A172 (cell line): ENCODE measurements at regions not wholly inside any gene's neighbourhood (a gene's known extent, or its start where the extent isn't known, plus 50 kb on each side); places are given as distances from the start of the nearest gene placed in this dataset.
A peak's percentile ranks its signal among the peaks of the same experiment; 100 is the strongest.

Experiments
- DNase-seq: peaks from one replicate; pipeline ENCODE4 v3.0.0-alpha.2; 2015; ENCODE audit warnings: low spot score

- DNase-seq: no peak
These were observed 171.6 kb upstream of the ZNF507 start for GRCh38 chr19:32173836-32174235.

GRCh38 chr19:32174386-32175113 lies 170.9 kb upstream of the ZNF507 start:
- DNase-seq: no peak

DNA sequence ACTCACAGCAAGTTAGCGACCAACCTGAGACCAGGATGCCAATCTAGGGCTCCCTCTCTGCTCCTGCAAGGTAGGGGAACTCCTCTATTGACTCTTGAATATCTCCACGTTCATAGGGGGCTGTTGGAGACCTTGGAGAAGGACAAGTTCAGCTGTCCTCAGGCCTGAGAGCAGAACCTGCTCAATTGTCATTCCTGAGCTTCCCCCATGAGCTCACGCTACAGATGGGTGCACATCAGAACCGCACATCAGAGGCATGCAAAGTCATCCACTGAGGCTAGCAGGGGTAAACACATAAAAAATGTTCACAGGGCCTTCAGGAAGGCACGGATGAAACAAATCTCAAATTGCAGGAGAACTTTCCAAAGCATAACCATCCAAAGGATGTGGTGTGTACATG lies 168.8 kb upstream of the ZNF507 start:
- DNase-seq: no peak

GRCh38 chr19:32177686-32178085 lies 167.7 kb upstream of the ZNF507 start:
- DNase-seq: no peak

DNA sequence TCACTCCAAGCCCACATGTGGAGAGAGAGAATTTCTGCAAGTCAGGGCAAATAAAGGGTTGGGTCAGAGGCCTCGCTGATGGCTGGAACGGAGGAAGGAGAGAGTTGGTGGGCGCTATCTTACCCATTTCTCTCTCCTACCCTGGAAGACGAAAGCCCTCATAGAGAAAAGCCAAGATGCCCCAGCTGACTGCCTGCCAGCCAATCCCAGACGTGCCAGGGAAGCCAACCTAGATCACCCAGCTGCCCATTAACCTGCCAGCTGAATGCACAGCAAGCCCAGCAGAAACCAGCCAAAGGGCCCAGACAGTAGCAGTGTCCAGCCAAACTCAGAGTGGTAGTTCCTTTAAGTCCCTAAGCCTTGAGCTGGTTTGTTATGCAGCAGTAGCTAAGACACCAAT lies 167.0 kb upstream of the ZNF507 start:
- DNase-seq: no peak

DNA sequence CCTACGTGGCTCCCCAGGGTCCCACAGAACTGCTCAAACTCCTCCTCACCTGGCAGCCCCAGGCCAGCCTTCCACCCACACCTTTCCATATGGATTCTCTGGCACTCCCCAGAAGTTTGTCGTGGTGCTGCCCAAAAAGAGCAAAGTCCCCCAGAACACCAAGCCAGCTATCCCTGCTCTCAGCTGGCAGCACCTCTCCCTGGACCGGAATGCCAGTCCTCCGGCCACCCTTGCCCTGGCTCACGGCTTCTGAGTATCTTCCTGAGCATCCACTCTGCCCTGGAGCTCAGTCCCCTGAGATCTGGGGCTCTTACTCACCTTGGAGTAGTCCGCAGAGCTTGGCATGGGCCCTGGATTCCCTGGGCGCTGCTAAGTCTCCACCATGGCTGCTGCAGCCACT lies 166.5 kb upstream of the ZNF507 start:
- no peak for DNase-seq

GRCh38 chr19:32181216-32181920 lies 164.0 kb upstream of the ZNF507 start:
- DNase-seq: no peak

DNA sequence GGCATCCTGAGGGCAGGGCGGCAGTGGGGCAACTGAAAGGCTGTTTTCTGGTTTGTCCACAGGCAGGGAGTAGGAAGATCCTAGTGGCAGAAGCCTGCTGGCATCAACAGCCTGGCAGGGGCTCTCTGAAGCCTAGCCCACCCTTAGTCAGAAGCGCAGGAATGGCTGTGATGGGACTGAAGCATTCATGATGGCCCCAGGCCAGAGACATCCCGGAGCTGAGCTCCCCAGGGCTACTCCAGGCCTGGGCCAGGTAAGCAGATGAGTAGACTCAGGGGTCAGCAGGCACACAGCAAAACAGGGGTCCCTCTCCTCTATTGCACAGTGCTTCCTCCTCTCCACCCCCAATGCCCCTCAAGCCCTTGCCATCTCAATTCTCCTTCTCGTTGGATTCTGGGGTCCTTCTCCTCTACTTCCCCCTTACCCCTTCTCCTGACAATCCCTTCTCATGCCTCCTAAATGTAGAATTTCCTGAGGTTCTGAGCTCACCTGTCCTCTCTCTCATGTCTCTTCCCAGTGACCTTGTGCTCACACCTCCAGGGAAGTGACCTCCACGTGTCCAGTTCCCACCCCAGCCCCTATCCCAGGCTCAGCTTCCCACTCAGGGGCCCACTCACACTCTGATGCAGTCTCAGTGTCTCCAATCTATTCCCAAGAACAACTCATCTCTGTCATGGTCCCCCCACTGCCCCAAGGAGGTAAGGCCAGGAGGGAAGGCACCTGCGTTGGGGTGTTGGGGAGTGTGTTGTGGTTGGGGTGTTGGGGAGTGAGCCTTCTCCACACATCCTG lies 158.7 kb upstream of the ZNF507 start:
- DNase-seq: no peak

DNA sequence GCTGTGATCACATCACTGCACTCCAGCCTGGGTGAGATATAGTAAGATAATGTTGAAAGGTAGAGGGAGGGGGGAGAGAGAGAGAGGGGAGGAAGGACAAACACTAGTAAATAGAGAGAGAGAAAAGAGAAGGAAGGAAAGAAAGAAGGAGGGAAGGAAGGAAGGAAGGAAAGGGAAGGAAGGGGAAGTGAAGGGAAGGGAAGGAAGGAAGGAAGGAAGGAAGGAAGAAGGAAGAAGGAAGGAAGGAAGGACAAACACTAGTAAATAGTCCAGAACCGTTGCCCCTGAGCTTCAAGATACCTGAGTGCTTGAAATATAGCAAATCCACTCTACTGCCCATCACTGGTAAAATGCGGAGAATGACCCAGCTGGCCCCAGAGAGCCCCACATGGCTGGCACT lies 156.5 kb upstream of the ZNF507 start:
- DNase-seq: no peak

DNA sequence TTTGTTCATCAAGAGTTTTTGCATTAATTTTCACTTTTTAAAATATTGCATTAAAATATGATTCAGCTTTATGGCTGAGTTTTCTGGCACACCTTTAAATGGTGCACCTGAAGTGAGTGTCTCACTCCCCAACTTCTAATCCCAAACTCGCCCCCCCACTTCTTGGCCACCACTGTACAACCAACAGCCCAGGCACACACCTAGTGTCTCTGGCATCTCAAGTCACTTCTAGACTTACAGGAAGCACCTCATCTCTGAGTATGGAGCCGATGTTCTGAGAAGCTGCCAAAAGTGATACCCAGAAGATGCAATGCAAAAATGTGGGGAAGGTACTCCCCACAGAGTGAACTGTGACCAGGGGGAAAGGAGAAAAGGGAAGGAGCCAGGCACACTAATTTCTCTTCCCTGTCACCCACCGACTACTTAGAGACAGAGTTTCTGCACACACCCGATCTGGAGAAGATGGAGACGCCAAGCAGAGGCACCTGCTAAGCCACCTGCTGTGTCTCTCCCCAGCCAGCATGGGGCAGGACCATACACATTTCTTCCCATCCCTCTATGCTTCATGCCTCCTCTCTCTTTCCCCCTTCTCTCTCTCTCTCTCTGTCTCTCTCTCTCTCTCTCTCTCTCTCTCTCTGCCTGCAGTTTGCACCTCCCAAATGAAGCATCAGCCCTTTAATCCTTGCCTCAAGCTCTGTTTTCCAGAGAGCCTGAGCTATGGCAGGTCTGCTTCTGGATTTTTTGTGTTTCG lies 155.3 kb upstream of the ZNF507 start:
- DNase-seq: no peak

DNA sequence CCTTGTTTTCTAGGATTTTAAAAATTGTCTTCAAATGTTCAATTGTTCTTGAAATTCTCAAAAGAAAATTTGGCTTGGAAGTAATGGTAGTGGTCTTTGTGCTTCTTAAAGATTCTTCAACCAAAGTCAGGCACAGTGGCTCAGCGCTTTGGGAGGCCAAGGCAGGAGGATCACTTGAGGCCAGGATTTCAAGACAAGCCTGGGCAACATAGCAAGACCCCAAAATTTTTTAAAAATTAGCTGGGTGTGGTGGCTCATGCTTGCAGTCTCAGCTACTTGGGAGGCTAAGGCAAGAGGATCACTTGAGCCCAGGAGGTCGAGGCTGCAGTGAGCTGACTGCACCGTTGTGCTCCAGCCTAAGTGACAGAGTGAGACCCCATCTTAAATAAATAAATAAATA lies 153.5 kb upstream of the ZNF507 start:
- DNase-seq: no peak

DNA sequence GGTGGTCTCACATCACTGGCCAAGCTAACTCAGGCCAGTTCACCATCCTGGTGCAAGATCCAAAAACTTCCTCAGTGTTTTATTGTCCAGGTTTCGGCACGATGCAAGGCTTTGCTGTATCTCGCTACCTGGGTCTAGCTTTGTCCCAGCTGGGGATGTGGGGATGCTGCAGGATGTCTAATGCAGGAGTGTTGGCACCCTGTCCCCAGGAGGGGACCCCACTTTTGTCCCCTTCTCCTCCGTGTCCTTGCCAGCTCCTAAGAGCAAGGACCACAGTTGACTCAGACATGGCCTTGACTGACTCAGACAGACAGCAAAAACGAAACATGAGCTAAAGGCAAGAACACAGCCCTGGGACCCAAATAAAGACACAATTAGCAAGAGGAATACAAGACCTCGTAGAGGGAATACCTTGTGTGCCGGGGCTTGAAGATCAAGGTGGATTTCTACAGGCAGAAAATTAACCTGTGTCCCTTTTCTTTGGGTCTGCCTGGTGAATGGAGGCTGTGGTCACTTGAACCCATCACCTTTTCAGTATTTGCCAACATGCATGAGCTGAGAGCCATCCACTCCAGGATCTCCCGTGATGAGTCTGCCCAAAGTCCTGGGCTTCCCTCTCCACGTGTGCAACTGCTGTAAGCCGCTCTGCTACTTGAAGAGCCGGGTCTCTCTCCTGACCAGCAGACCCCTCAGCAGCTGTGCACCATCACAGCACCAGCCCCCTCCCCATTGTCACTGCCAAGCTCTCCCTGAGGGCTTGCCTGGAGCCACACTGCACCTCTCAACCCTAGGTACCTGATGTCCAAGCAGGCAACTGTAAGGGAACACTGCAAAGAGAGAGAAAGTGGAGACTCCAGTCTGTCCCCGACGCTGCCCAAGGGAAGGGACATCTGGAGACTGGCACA lies 149.5 kb upstream of the ZNF507 start:
- DNase-seq: no peak

DNA sequence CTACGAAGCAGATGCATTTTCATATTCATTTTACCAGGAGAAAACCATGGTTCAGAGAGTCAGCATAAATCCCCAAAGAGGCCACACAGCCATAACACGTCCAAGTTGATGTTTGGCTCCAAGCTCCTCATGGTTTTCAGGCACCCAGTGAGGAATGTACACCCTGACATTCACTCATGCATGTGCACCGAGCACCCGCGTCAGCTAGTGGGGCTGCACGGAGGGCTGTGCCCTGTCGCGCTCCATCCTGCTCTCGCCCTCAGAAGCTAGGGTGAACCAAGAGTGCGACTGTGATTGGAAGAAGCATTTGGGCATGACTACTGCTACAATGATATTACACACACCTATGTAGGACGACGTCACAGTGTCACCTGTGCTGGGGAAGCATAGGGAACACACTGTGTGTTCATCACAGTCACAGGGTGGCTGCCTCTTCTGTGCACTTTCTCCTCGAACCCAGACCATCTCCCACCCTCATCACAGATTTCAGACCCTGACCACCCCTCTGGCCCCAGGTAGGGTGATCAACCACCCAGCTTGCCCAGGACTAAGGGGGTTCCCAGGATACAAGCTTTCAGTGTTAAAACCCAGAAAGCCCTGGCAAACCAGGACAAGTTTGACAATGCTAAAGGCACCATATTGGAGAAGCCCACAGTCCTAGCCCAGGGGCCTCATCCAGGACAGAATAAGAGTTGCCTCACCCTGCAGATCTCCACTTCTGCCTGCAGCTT lies 148.6 kb upstream of the ZNF507 start:
- no peak for DNase-seq

GRCh38 chr19:32197896-32198882 lies 147.2 kb upstream of the ZNF507 start:
- DNase-seq: no peak

- no peak for DNase-seq
These were observed 145.8 kb upstream of the ZNF507 start for GRCh38 chr19:32199501-32200040.

GRCh38 chr19:32200312-32201038 lies 144.9 kb upstream of the ZNF507 start:
- no peak for DNase-seq

GRCh38 chr19:32201211-32201610 lies 144.2 kb upstream of the ZNF507 start:
- DNase-seq: no peak

GRCh38 chr19:32201636-32202051 lies 143.8 kb upstream of the ZNF507 start:
- peak; percentile 56 for DNase-seq
